ENCODE measurements at regions not wholly inside any gene's neighbourhood (a gene's known extent, or its start where the extent isn't known, plus 50 kb on each side); places are given as distances from the start of the nearest gene placed in this dataset.

- DNase-seq (ENCODE audit: low read depth in 1 of 2, low spot score in 1 of 2), result no peak
- Histone ChIP-seq H3K4me1 (no peaks in the 10 kb centered on the region), H3K4me2 (no peak overlapping the region), H3K4me3 (no peak overlapping the region), H3K27ac (no peak overlapping the region), H3K9me3 (no peaks in the 10 kb centered on the region)
- ChIA-PET CTCF (interaction anchor here (0.6 to 11.6 kb wide), 9 partner anchors 17 to 448 kb away, joined by 3 to 321 read pairs (median 3); no protein-coding TSS in a partner anchor), POLR2A (no interaction called here)
- no peak for TF ChIP-seq SMC3 (IDR thresholded peaks at IDR 0.05)
- 59% methylated on average over 7 of the region's 7 CpGs for WGBS (ENCODE audit: missing lambda C conversion rate)
- no peak for FAIRE-seq
- ATAC-seq, result no peak
These were observed 172.0 kb downstream of the IRF8 start for GRCh38 chr16:86070971-86071370.

GRCh38 chr16:86071611-86072240 is 172.8 kb downstream of the IRF8 start:
- no peak overlapping the region for H3K4me2 ChIP-seq
- no peak overlapping the region for H3K27ac ChIP-seq
- H3K9me3 ChIP-seq, result no peaks in the 10 kb centered on the region
- POLR2A ChIA-PET, result no interaction called here
- CTCF ChIA-PET, result interaction anchor here (0.6 to 11.6 kb wide), 14 partner anchors 8 to 1243 kb away, joined by 3 to 321 read pairs (median 4); partner anchors contain the start of gene FOXF1
- ATAC-seq, result no peak
- no peak for FAIRE-seq
- TF ChIP-seq RARB (CRISPR knock-in tag; IDR thresholded peaks at IDR 0.05), result no peak
- TF ChIP-seq POLR2AphosphoS2 (conservative IDR thresholded peaks at IDR 0.05; ENCODE audit: low read length), result no peak
- no peak for TF ChIP-seq CHD4 (IDR thresholded peaks at IDR 0.05; ENCODE audit: borderline replicate concordance)
- no peak for TF ChIP-seq CBX2 (IDR thresholded peaks at IDR 0.05; ENCODE audit: borderline replicate concordance, low read depth)
- TF ChIP-seq POLR2A (IDR thresholded peaks at IDR 0.05; ENCODE audit: low read length), result no peak
- no peak for TF ChIP-seq HDAC2 (IDR thresholded peaks at IDR 0.05)
- TF ChIP-seq HEYL (CRISPR knock-in tag; IDR thresholded peaks at IDR 0.05), result no peak
- no peak for TF ChIP-seq RCOR1 (IDR thresholded peaks at IDR 0.05; ENCODE audit: low read depth, low read length)
- no peak for TF ChIP-seq HOXB13 (CRISPR knock-in tag; IDR thresholded peaks at IDR 0.05; ENCODE audit: low read depth)
- WGBS (ENCODE audit: missing lambda C conversion rate), result 42% methylated on average over 10 of the region's 12 CpGs
- H3K4me1 ChIP-seq, result no peaks in the 10 kb centered on the region
- DNase-seq (ENCODE audit: low read depth in 1 of 2, low spot score in 1 of 2), result no peak
- H3K4me3 ChIP-seq, result no peak overlapping the region

- FAIRE-seq, result peak; percentile 49
- CTCF ChIA-PET, result interaction anchor here (0.6 to 11.6 kb wide), 48 partner anchors 8 to 739 kb away, joined by 3 to 321 read pairs (median 4); partner anchors contain the start of gene FOXF1
- Histone ChIP-seq H3K4me2 (no peak overlapping the region), H3K27ac (no peak overlapping the region), H3K4me1 (no peaks in the 10 kb centered on the region), H3K4me3 (no peak overlapping the region), H3K9me3 (no peaks in the 10 kb centered on the region)
- TF ChIP-seq BCL3 (IDR thresholded peaks at IDR 0.05) (no peak), JUNB (IDR thresholded peaks at IDR 0.05) (no peak), SMC3 (IDR thresholded peaks at IDR 0.05) (peak; percentile 82), HOXB13 (CRISPR knock-in tag; IDR thresholded peaks at IDR 0.05; ENCODE audit: low read depth) (no peak), ATOH8 (CRISPR knock-in tag; IDR thresholded peaks at IDR 0.05; ENCODE audit: low read depth) (no peak), MAFK (IDR thresholded peaks at IDR 0.05; ENCODE audit: partially characterized antibody) (no peak), RAD21 (conservative IDR thresholded peaks at IDR 0.05 in 1 of 2, IDR thresholded peaks at IDR 0.05 in 1 of 2) (peak; percentile 75 to 82), MYC (IDR thresholded peaks at IDR 0.05; ENCODE audit: borderline replicate concordance, low read length) (no peak)
- TF ChIP-seq, protein P1, sequence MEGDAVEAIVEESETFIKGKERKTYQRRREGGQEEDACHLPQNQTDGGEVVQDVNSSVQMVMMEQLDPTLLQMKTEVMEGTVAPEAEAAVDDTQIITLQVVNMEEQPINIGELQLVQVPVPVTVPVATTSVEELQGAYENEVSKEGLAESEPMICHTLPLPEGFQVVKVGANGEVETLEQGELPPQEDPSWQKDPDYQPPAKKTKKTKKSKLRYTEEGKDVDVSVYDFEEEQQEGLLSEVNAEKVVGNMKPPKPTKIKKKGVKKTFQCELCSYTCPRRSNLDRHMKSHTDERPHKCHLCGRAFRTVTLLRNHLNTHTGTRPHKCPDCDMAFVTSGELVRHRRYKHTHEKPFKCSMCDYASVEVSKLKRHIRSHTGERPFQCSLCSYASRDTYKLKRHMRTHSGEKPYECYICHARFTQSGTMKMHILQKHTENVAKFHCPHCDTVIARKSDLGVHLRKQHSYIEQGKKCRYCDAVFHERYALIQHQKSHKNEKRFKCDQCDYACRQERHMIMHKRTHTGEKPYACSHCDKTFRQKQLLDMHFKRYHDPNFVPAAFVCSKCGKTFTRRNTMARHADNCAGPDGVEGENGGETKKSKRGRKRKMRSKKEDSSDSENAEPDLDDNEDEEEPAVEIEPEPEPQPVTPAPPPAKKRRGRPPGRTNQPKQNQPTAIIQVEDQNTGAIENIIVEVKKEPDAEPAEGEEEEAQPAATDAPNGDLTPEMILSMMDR (IDR thresholded peaks at IDR 0.05), result peak; percentile 85
- POLR2A ChIA-PET, result interaction anchor here (0.7 kb wide), 1 partner anchor 470 kb away, joined by 3 read pairs; no protein-coding TSS in a partner anchor
- peak in 1 of 2 experiments; percentile 86; a peak in 4 of 6 replicates for ATAC-seq
- DNase-seq (ENCODE audit: low read depth in 1 of 2, low spot score in 1 of 2), result peak; percentile 64 to 70
- 26% methylated on average over 21 of the region's 21 CpGs for WGBS (ENCODE audit: missing lambda C conversion rate)
These were observed 173.6 kb downstream of the IRF8 start for GRCh38 chr16:86072328-86073102.

All from A549 (cell line).